HepG2 (cell line): ENCODE measurements at regions not wholly inside any gene's neighbourhood (a gene's known extent, or its start where the extent isn't known, plus 50 kb on each side); places are given as distances from the start of the nearest gene placed in this dataset.
"Not testable (repeated sequence)": the region's sequence is repeated elsewhere in the genome, so short reads cannot be mapped to it uniquely, and the experiment has no call there.

Experiments
- CTCF ChIP-seq: sonication (generic); formaldehyde crosslinking; IDR thresholded peaks from 2 replicates; pipeline ENCODE4 v1.5.0; 2020; ENCODE audit warnings: mild to moderate bottlenecking, missing genetic modification reagents, moderate library complexity
- EZH2 ChIP-seq: conservative IDR thresholded peaks from 2 replicates; pipeline ENCODE4 v1.6.1; 2012; ENCODE audit warnings: mild to moderate bottlenecking, low read depth, low read length, moderate library complexity
- JUN ChIP-seq: sonication (generic); formaldehyde crosslinking; IDR thresholded peaks from 2 replicates; pipeline ENCODE4 v1.4.0; 2020; ENCODE audit warnings: mild to moderate bottlenecking, missing genetic modification reagents
- MIER2 ChIP-seq: IDR thresholded peaks from 2 replicates; pipeline ENCODE4 v1.6.1; 2016; ENCODE audit warnings: missing biosample characterization, missing genetic modification reagents
- MXI1 ChIP-seq: IDR thresholded peaks from 3 replicates; pipeline ENCODE4 v1.6.1; 2012; ENCODE audit warnings: low read depth, low read length, inconsistent platforms, borderline replicate concordance
- SKIL ChIP-seq: sonication (generic); formaldehyde crosslinking; IDR thresholded peaks from 2 replicates; pipeline ENCODE4 v1.8.0; 2022; ENCODE audit warnings: missing genetic modification reagents, mild to moderate bottlenecking, moderate library complexity, borderline replicate concordance
- SYNCRIP ChIP-seq: fragments of 200-400 bp; formaldehyde crosslinking; IDR thresholded peaks from 2 replicates; pipeline ENCODE4 v1.6.1; 2018; ENCODE audit warnings: mild to moderate bottlenecking, low read depth, low read length; ENCODE audit not compliant: insufficient read depth
- ZNF558 ChIP-seq: sonication (generic); formaldehyde crosslinking; IDR thresholded peaks from 2 replicates; pipeline ENCODE4 v1.9.0; 2022; ENCODE audit warnings: mild to moderate bottlenecking, missing genetic modification reagents, borderline replicate concordance
- TF ChIP-seq, protein P1 (sequence below): IDR thresholded peaks from 2 replicates; pipeline ENCODE4 v1.6.1; 2012; ENCODE audit warnings: low read depth, low read length, improper control_type of control experiment
- TF ChIP-seq, protein P2 (sequence below): IDR thresholded peaks from 2 replicates; pipeline ENCODE4 v1.6.1; 2016; ENCODE audit warnings: low read depth, borderline replicate concordance
- TF ChIP-seq, protein P3 (sequence below): sonication (generic); IDR thresholded peaks from 2 replicates; pipeline ENCODE4 v1.6.1; 2016; ENCODE audit warnings: low read depth, borderline replicate concordance
- TF ChIP-seq, protein P4 (sequence below): sonication (generic); formaldehyde crosslinking; IDR thresholded peaks from 2 replicates; pipeline ENCODE4 v1.4.0; 2020; ENCODE audit warnings: missing genetic modification reagents
- TF ChIP-seq, protein P5 (sequence below): sonication (generic); formaldehyde crosslinking; IDR thresholded peaks from 2 replicates; pipeline ENCODE4 v1.4.0; 2020; ENCODE audit warnings: mild to moderate bottlenecking, missing genetic modification reagents

- not testable (repeated sequence) for TF ChIP-seq MIER2; ZNF558 (CRISPR knock-in tag); EZH2; CTCF (CRISPR knock-in tag); MXI1; SKIL (CRISPR knock-in tag); SYNCRIP; JUN (CRISPR knock-in tag)
- TF ChIP-seq, protein P1, sequence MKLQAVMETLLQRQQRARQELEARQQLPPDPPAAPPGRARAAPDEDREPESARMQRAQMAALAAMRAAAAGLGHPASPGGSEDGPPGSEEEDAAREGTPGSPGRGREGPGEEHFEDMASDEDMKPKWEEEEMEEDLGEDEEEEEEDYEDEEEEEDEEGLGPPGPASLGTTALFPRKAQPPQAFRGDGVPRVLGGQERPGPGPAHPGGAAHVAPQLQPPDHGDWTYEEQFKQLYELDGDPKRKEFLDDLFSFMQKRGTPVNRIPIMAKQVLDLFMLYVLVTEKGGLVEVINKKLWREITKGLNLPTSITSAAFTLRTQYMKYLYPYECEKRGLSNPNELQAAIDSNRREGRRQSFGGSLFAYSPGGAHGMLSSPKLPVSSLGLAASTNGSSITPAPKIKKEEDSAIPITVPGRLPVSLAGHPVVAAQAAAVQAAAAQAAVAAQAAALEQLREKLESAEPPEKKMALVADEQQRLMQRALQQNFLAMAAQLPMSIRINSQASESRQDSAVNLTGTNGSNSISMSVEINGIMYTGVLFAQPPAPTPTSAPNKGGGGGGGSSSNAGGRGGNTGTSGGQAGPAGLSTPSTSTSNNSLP, result not testable (repeated sequence)
- TF ChIP-seq, protein P2, sequence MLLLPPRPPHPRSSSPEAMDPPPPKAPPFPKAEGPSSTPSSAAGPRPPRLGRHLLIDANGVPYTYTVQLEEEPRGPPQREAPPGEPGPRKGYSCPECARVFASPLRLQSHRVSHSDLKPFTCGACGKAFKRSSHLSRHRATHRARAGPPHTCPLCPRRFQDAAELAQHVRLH, result not testable (repeated sequence)
- TF ChIP-seq, protein P3, sequence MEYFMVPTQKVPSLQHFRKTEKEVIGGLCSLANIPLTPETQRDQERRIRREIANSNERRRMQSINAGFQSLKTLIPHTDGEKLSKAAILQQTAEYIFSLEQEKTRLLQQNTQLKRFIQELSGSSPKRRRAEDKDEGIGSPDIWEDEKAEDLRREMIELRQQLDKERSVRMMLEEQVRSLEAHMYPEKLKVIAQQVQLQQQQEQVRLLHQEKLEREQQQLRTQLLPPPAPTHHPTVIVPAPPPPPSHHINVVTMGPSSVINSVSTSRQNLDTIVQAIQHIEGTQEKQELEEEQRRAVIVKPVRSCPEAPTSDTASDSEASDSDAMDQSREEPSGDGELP, result not testable (repeated sequence)
- TF ChIP-seq, protein P4, sequence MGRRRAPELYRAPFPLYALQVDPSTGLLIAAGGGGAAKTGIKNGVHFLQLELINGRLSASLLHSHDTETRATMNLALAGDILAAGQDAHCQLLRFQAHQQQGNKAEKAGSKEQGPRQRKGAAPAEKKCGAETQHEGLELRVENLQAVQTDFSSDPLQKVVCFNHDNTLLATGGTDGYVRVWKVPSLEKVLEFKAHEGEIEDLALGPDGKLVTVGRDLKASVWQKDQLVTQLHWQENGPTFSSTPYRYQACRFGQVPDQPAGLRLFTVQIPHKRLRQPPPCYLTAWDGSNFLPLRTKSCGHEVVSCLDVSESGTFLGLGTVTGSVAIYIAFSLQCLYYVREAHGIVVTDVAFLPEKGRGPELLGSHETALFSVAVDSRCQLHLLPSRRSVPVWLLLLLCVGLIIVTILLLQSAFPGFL (CRISPR knock-in tag), result not testable (repeated sequence)
- TF ChIP-seq, protein P5, sequence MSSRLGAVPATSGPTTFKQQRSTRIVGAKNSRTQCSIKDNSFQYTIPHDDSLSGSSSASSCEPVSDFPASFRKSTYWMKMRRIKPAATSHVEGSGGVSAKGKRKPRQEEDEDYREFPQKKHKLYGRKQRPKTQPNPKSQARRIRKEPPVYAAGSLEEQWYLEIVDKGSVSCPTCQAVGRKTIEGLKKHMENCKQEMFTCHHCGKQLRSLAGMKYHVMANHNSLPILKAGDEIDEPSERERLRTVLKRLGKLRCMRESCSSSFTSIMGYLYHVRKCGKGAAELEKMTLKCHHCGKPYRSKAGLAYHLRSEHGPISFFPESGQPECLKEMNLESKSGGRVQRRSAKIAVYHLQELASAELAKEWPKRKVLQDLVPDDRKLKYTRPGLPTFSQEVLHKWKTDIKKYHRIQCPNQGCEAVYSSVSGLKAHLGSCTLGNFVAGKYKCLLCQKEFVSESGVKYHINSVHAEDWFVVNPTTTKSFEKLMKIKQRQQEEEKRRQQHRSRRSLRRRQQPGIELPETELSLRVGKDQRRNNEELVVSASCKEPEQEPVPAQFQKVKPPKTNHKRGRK (CRISPR knock-in tag), result not testable (repeated sequence)
Measured at GRCh38 chr3:103881809-103882208, 1447.0 kb downstream of the ZPLD1 start.
